ENCODE measurements at regions not wholly inside any gene's neighbourhood (a gene's known extent, or its start where the extent isn't known, plus 50 kb on each side); places are given as distances from the start of the nearest gene placed in this dataset.

DNA sequence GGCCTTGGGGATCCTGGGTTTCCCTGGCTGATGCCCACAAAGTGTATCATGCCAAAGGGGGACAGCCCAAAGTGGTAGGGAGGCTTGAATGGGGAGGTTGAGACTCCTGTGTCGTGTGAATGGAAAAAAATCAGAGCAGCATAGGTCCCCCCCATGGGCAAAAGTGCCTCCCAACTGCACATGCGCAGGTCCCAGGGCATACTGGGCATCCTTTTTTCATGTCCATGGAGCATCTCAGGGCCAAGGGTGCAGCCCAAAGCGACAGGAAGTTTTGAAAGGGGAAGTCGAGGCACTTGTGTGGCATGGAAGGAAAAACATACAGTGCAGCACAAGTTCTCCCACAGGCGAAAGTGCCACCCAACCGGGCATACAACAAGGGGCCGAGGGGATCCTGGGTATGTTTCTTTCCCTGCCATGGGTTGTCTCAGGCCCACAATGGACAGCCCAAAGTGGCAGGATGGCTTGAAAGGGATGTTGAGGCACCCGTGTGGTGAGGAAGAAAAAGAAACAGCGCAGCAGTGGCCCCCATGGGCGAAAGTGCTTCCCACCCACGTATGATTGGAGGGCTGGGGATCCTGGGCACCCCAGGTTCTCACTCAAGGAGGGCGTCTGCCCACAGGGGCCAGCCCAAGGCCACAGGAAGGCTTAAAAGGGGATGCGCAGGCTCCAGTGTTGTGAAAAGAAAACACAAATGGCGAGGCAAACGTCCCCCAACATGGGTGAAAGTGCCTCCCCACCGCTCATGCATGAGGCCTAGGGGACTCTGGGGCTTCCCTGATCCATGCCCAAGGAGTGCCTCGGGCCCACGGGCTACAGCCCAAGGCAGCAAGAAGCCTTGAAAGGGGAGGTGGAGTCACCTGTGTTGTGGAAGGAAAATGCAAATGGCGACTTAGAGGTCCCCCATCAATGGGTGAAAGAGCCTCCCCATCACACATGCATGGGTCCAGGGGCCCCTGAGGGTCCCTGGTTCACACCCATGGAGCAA, 573.7 kb downstream of the ALG10 start:
- Mint-ChIP-seq H3K27ac (no peak overlapping the region), H3K9me3 (peaks cover 13% of the 10 kb centered on the region), H3K4me3 (no peak overlapping the region), H3K4me1 (ENCODE audit: low read depth) (no peaks in the 10 kb centered on the region), H3K36me3 (ENCODE audit: low read depth) (peaks cover 12% of the 10 kb centered on the region), H3K27me3 (no peaks in the 10 kb centered on the region)
- intact Hi-C loops (cut with DNase I, micrococcal nuclease), result no loop called here
- H3K27ac ChIP-seq (ENCODE audit: low read depth in 1 of 2, low read length in 2 of 2), result no peak overlapping the region
- no peak for ATAC-seq (ENCODE audit: poor library complexity)
- ChIA-PET CTCF (no interaction called here), POLR2A (no interaction called here)
- peaks cover 56 to 78% of the 10 kb centered on the region in 2 experiments for H3K9me3 ChIP-seq (ENCODE audit: control insufficient read depth in 1 of 2, insufficient read depth in 1 of 2, low read length in 2 of 2)
- no peaks in the 10 kb centered on the region for H3K4me1 ChIP-seq (ENCODE audit: insufficient read depth, low read length)
- TF ChIP-seq, protein P1, sequence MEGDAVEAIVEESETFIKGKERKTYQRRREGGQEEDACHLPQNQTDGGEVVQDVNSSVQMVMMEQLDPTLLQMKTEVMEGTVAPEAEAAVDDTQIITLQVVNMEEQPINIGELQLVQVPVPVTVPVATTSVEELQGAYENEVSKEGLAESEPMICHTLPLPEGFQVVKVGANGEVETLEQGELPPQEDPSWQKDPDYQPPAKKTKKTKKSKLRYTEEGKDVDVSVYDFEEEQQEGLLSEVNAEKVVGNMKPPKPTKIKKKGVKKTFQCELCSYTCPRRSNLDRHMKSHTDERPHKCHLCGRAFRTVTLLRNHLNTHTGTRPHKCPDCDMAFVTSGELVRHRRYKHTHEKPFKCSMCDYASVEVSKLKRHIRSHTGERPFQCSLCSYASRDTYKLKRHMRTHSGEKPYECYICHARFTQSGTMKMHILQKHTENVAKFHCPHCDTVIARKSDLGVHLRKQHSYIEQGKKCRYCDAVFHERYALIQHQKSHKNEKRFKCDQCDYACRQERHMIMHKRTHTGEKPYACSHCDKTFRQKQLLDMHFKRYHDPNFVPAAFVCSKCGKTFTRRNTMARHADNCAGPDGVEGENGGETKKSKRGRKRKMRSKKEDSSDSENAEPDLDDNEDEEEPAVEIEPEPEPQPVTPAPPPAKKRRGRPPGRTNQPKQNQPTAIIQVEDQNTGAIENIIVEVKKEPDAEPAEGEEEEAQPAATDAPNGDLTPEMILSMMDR (IDR thresholded peaks at IDR 0.05), result no peak
- no peak overlapping the region for H3K4me3 ChIP-seq (ENCODE audit: low read length)
- H3K27me3 ChIP-seq (ENCODE audit: control insufficient read depth in 1 of 2, insufficient read depth in 2 of 2, low read length in 2 of 2), result no peaks in the 10 kb centered on the region
- DNase-seq, result peak in 2 of 14 experiments; percentile 1 to 12
- no peaks in the 10 kb centered on the region for H3K36me3 ChIP-seq (ENCODE audit: insufficient read depth, low read length)

DNA sequence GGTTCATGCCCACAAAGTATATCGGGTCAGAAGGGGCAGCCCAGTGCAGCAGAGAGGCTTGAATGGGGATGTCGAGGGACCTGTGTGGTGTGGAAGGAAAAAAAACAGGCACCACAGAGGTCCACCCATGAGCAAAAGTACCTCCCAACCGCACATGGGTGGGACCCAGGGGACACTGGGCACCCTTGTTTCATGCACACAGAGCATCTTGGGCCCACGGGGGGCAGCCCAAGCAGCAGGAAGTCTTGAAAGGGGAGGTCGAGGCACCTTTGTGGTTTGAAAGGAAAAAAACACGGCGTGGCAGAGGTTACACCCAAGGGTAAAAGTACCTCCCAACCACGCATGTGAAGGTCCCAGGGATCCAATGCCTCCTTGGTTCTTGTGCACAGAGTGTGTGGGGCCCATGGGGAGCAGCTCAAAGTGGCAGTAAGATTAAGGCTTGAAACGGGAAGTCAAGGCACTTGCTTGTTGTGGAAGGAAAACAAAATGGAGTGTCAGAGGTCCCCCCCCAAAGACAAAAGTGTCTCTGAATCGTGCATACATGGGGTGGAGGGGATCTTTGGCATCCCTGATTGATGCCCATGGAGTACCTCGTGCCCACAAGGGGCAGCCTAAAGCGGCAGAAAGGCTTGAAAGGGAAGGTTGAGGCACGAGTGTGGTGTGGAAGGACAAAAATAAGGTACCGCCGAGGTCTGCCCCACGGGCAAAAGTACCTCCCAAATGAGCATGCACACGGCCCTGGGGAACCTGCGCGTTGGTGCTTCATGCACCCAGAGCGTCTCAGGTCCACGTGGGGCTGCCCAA, 575.5 kb downstream of the ALG10 start:
- TF ChIP-seq, protein P1 (IDR thresholded peaks at IDR 0.05), result no peak
- Mint-ChIP-seq H3K27me3 (no peaks in the 10 kb centered on the region), H3K4me1 (ENCODE audit: low read depth) (no peaks in the 10 kb centered on the region), H3K9me3 (peaks cover 6% of the 10 kb centered on the region), H3K27ac (no peak overlapping the region), H3K4me3 (no peak overlapping the region), H3K36me3 (ENCODE audit: low read depth) (peaks cover 6% of the 10 kb centered on the region)
- no peak overlapping the region for H3K27ac ChIP-seq (ENCODE audit: low read depth in 1 of 2, low read length in 2 of 2)
- ATAC-seq (ENCODE audit: poor library complexity) (no peak), DNase-seq (peak in 2 of 14 experiments; percentile 1 to 14)
- no peaks in the 10 kb centered on the region for H3K36me3 ChIP-seq (ENCODE audit: insufficient read depth, low read length)
- no peaks in the 10 kb centered on the region for H3K4me1 ChIP-seq (ENCODE audit: insufficient read depth, low read length)
- POLR2A ChIA-PET, result no interaction called here
- intact Hi-C loops (cut with DNase I, micrococcal nuclease), result no loop called here
- no peak overlapping the region for H3K4me3 ChIP-seq (ENCODE audit: low read length)
- no peaks in the 10 kb centered on the region for H3K27me3 ChIP-seq (ENCODE audit: control insufficient read depth in 1 of 2, insufficient read depth in 2 of 2, low read length in 2 of 2)
- H3K9me3 ChIP-seq (ENCODE audit: control insufficient read depth in 1 of 2, insufficient read depth in 1 of 2, low read length in 2 of 2), result peaks cover 73 to 78% of the 10 kb centered on the region in 2 experiments
- CTCF ChIA-PET, result no interaction called here

DNA sequence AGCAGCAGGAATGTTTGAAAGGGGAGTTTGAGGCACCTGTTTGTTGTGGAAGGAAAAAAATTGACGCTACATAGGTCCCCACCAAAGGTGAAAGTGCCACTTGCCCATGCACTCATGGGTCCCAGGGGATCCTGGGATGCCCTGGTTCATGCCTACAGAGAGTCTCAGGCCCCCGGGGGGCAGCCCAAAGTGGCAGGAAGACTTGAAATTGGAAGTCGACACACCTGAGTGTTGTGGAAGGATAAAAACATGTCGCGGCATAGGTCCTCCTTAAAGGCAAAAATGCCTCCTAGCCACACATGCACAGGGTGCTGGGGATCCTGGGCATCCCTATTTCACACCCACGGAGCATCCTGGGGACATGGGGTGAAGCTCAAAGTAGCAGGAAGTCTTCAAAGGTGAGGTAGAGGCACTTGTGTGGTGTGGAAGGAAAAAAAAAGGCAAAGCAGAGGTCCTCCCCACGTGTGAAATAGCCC, 576.1 kb downstream of the ALG10 start:
- TF ChIP-seq, protein P1 (IDR thresholded peaks at IDR 0.05), result no peak
- intact Hi-C loops (cut with DNase I, micrococcal nuclease), result no loop called here
- H3K9me3 ChIP-seq (ENCODE audit: control insufficient read depth in 1 of 2, insufficient read depth in 1 of 2, low read length in 2 of 2), result peaks cover 78 to 79% of the 10 kb centered on the region in 2 experiments

More for the DNA sequence above, 576.1 kb downstream of the ALG10 start:
- DNase-seq, result peak in 1 of 14 experiments; percentile 1
- H3K4me3 ChIP-seq (ENCODE audit: low read length), result no peak overlapping the region
- Mint-ChIP-seq H3K36me3 (ENCODE audit: low read depth) (peaks cover 4% of the 10 kb centered on the region), H3K4me3 (no peak overlapping the region), H3K27ac (no peak overlapping the region), H3K4me1 (ENCODE audit: low read depth) (no peaks in the 10 kb centered on the region), H3K27me3 (no peaks in the 10 kb centered on the region), H3K9me3 (peaks cover 6% of the 10 kb centered on the region)
- POLR2A ChIA-PET, result no interaction called here
- no peaks in the 10 kb centered on the region for H3K27me3 ChIP-seq (ENCODE audit: control insufficient read depth in 1 of 2, insufficient read depth in 2 of 2, low read length in 2 of 2)
- CTCF ChIA-PET, result no interaction called here
- ATAC-seq (ENCODE audit: poor library complexity), result no peak
- H3K36me3 ChIP-seq (ENCODE audit: insufficient read depth, low read length), result no peaks in the 10 kb centered on the region
- no peaks in the 10 kb centered on the region for H3K4me1 ChIP-seq (ENCODE audit: insufficient read depth, low read length)
- no peak overlapping the region for H3K27ac ChIP-seq (ENCODE audit: low read depth in 1 of 2, low read length in 2 of 2)

All from CD4-positive, alpha-beta T cell (primary cell).